IPS-18a (cell line): ENCODE measurements at regions not wholly inside any gene's neighbourhood (a gene's known extent, or its start where the extent isn't known, plus 50 kb on each side); places are given as distances from the start of the nearest gene placed in this dataset.

Source experiments
- H3K27ac ChIP-seq: one replicate; pipeline ENCODE4 v1.5.1; 2013; ENCODE audit warnings: low read length
- H3K27me3 ChIP-seq: one replicate; pipeline ENCODE4 v1.6.1; 2013; ENCODE audit warnings: mild to moderate bottlenecking, low read length; ENCODE audit not compliant: control insufficient read depth, insufficient read depth
- H3K36me3 ChIP-seq: one replicate; pipeline ENCODE4 v1.6.1; 2013; ENCODE audit warnings: low read depth, low read length; ENCODE audit not compliant: control insufficient read depth
- H3K4me1 ChIP-seq: one replicate; pipeline ENCODE4 v1.6.1; 2013; ENCODE audit warnings: low read depth, low read length; ENCODE audit not compliant: control insufficient read depth
- H3K4me3 ChIP-seq: one replicate; pipeline ENCODE4 v1.5.1; 2013; ENCODE audit warnings: low read length
- H3K9ac ChIP-seq: one replicate; pipeline ENCODE4 v1.6.1; 2013; ENCODE audit warnings: mild to moderate bottlenecking, low read length, moderate library complexity
- H3K9me3 ChIP-seq: one replicate; pipeline ENCODE4 v1.6.1; 2013; ENCODE audit warnings: low read depth, low read length; ENCODE audit not compliant: control insufficient read depth

DNA sequence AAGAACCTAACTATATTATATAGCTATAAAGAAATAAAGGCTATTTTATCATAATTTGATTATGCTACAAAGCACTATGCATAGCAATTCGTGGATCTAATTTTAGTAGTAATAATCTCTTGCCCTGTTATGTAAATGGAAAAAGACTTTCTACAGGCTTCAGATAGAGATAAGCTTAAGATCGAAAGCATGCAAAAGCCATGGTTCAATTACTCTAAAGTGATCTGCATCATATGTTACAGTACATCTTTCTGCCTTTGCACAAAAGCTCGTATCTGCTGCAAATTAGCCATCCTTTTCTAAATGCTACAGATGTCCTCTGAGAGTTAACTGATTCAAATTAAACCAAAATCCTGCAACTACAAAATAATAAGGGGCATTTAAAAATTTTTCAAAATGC is 234.8 kb upstream of the TMEM161B start:
- no peaks in the 10 kb centered on the region for H3K4me1 ChIP-seq

DNA sequence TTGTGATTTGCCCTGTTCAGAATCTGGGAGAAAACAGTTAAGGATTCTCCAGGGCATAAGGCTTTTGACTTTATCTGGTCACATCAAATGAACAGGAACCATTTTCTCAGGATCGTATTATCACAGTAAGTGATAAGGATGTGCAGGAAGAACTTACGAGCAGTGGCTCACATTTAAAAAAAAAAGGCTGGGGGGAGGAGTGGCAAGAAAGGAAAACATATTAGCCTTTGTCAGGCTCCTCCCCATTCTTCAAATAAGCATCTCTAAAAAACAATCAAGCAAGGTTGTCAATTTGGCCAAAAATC is 234.3 kb upstream of the TMEM161B start:
- no peak overlapping the region for H3K27ac ChIP-seq
- H3K4me3 ChIP-seq, result no peak overlapping the region
- no peaks in the 10 kb centered on the region for H3K4me1 ChIP-seq
- H3K36me3 ChIP-seq, result no peaks in the 10 kb centered on the region
- no peak overlapping the region for H3K9ac ChIP-seq
- H3K27me3 ChIP-seq, result no peaks in the 10 kb centered on the region
- H3K9me3 ChIP-seq, result no peaks in the 10 kb centered on the region

More for the DNA sequence above, 234.8 kb upstream of the TMEM161B start:
- no peak overlapping the region for H3K9ac ChIP-seq
- no peaks in the 10 kb centered on the region for H3K36me3 ChIP-seq
- no peaks in the 10 kb centered on the region for H3K9me3 ChIP-seq
- H3K27ac ChIP-seq, result no peak overlapping the region
- H3K27me3 ChIP-seq, result no peaks in the 10 kb centered on the region
- no peak overlapping the region for H3K4me3 ChIP-seq

- H3K4me3 ChIP-seq, result no peak overlapping the region
- H3K27me3 ChIP-seq, result no peaks in the 10 kb centered on the region
- H3K9ac ChIP-seq, result no peak overlapping the region
- no peaks in the 10 kb centered on the region for H3K36me3 ChIP-seq
- H3K9me3 ChIP-seq, result no peaks in the 10 kb centered on the region
- no peaks in the 10 kb centered on the region for H3K4me1 ChIP-seq
- H3K27ac ChIP-seq, result no peak overlapping the region
These were observed 233.8 kb upstream of the TMEM161B start for GRCh38 chr5:88502179-88503040.

GRCh38 chr5:88495810-88496209 is 227.2 kb upstream of the TMEM161B start:
- Histone ChIP-seq H3K27ac (no peak overlapping the region), H3K4me1 (peaks cover 4% of the 10 kb centered on the region), H3K4me3 (no peak overlapping the region), H3K9ac (no peak overlapping the region), H3K27me3 (no peaks in the 10 kb centered on the region), H3K9me3 (no peaks in the 10 kb centered on the region), H3K36me3 (no peaks in the 10 kb centered on the region)

DNA sequence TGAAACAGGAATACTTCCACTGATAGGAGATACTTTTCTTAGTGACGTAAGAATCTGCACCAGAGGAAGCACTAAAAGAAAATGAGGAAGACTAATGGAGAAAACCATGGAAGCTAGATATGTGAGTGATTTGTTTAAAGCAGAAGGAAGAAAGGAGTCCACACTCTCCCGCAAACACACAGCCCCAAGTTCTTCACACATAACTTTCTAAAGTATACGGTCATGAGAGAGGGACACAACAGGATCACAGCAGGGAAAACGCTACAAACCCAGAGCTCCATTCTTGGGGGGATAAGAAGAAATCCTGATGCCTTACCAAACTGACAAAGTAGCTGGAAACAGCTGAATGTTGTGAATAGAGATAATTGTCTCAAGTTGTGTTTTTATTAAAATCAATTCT is 222.2 kb upstream of the TMEM161B start:
- Histone ChIP-seq H3K9ac (no peak overlapping the region), H3K27ac (no peak overlapping the region), H3K4me1 (peaks cover 12% of the 10 kb centered on the region), H3K27me3 (no peaks in the 10 kb centered on the region), H3K36me3 (no peaks in the 10 kb centered on the region), H3K4me3 (no peak overlapping the region), H3K9me3 (no peaks in the 10 kb centered on the region)

- Histone ChIP-seq H3K9me3 (no peaks in the 10 kb centered on the region), H3K4me3 (no peak overlapping the region), H3K36me3 (no peaks in the 10 kb centered on the region), H3K9ac (no peak overlapping the region), H3K4me1 (peaks cover 13% of the 10 kb centered on the region), H3K27ac (no peak overlapping the region), H3K27me3 (no peaks in the 10 kb centered on the region)
These were observed 220.7 kb upstream of the TMEM161B start for GRCh38 chr5:88489364-88489763.

- Histone ChIP-seq H3K4me3 (no peak overlapping the region), H3K27ac (no peak overlapping the region), H3K27me3 (no peaks in the 10 kb centered on the region), H3K9ac (no peak overlapping the region), H3K9me3 (no peaks in the 10 kb centered on the region), H3K4me1 (peaks cover 21% of the 10 kb centered on the region), H3K36me3 (no peaks in the 10 kb centered on the region)
These were observed 219.9 kb upstream of the TMEM161B start for GRCh38 chr5:88488561-88488960.

- no peak overlapping the region for H3K4me3 ChIP-seq
- H3K27me3 ChIP-seq, result no peaks in the 10 kb centered on the region
- H3K9ac ChIP-seq, result no peak overlapping the region
- no peaks in the 10 kb centered on the region for H3K36me3 ChIP-seq
- H3K9me3 ChIP-seq, result no peaks in the 10 kb centered on the region
- no peak overlapping the region for H3K27ac ChIP-seq
- H3K4me1 ChIP-seq, result peaks cover 25% of the 10 kb centered on the region
These were observed 219.5 kb upstream of the TMEM161B start for GRCh38 chr5:88488130-88488529.

DNA sequence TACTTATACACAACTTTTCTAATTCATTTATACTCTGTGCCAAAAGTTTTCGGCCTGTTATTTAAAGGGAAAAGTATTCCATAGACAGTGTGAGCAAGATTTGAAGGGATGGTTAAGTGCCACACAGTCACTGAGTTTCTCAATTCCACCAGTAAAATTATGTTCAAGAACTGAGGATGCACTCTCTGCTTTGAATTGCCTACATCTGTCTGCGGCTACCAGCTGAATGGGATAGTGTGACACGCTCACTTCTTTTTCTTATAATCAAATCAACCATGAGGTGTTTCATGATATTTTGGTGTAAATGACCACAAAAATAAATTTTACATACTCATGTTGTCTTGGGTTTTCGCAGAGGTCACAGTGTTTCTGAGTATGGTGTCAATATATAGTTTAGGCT is 218.4 kb upstream of the TMEM161B start:
- Histone ChIP-seq H3K4me1 (peaks cover 26% of the 10 kb centered on the region), H3K27ac (no peak overlapping the region), H3K9me3 (no peaks in the 10 kb centered on the region), H3K4me3 (no peak overlapping the region), H3K36me3 (no peaks in the 10 kb centered on the region), H3K27me3 (no peaks in the 10 kb centered on the region), H3K9ac (no peak overlapping the region)

- H3K4me1 ChIP-seq, result peaks cover 30% of the 10 kb centered on the region
- H3K27me3 ChIP-seq, result no peaks in the 10 kb centered on the region
These were observed 217.8 kb upstream of the TMEM161B start for GRCh38 chr5:88486431-88486830.

GRCh38 chr5:88485531-88485930 is 216.9 kb upstream of the TMEM161B start:
- H3K36me3 ChIP-seq, result no peaks in the 10 kb centered on the region
- H3K9ac ChIP-seq, result no peak overlapping the region
- H3K27me3 ChIP-seq, result no peaks in the 10 kb centered on the region
- no peaks in the 10 kb centered on the region for H3K9me3 ChIP-seq
- peaks cover 33% of the 10 kb centered on the region for H3K4me1 ChIP-seq
- H3K4me3 ChIP-seq, result no peak overlapping the region
- no peak overlapping the region for H3K27ac ChIP-seq

More at GRCh38 chr5:88486431-88486830, 217.8 kb upstream of the TMEM161B start:
- Histone ChIP-seq H3K27ac (no peak overlapping the region), H3K36me3 (no peaks in the 10 kb centered on the region), H3K9me3 (no peaks in the 10 kb centered on the region), H3K4me3 (no peak overlapping the region), H3K9ac (no peak overlapping the region)

DNA sequence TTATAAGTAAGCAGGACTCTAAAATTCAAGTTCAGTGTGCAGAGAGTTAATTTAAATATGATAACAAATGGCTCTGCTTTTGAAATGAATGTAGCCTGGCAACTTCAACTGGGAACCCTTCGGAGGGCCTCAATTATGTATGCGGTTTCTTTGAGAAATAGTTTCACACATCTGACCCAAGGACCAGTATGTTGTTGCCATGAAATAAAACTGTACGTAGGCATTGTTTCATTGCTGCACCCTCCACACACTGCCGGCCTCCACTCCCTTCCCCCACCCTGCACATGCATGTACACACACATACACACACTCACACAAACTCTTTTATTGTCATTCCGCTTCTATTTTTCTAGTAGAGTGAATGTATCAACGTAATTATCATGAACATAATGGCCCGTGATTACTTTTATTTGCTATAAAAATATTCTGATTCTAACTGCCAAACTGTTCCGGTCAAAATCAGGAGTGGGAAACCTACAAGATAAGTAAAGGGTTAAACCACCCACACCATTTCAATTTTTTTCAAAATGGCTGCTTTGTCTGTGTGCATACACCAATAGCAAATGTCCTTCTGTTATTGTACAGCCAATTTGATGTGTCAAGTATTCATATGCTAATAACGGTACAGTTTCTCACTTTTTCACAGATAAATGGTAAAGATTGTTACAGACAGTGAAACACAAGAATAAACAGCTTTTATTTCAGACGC is 215.5 kb upstream of the TMEM161B start:
- no peak overlapping the region for H3K9ac ChIP-seq
- H3K9me3 ChIP-seq, result no peaks in the 10 kb centered on the region
- no peaks in the 10 kb centered on the region for H3K27me3 ChIP-seq
- H3K36me3 ChIP-seq, result no peaks in the 10 kb centered on the region
- H3K4me3 ChIP-seq, result peak overlapping the region; percentile 6
- peaks cover 31% of the 10 kb centered on the region for H3K4me1 ChIP-seq
- no peak overlapping the region for H3K27ac ChIP-seq
